HG03457 (cell line): ENCODE measurements at regions not wholly inside any gene's neighbourhood (a gene's known extent, or its start where the extent isn't known, plus 50 kb on each side); places are given as distances from the start of the nearest gene placed in this dataset.

Experiments used
- ATAC-seq: cut with Tn5 transposase; IDR thresholded peaks from one replicate; pipeline ENCODE4 v1.9.1; 2021; ENCODE audit warnings: moderate number of reproducible peaks; ENCODE audit not compliant: unreplicated experiment

DNA sequence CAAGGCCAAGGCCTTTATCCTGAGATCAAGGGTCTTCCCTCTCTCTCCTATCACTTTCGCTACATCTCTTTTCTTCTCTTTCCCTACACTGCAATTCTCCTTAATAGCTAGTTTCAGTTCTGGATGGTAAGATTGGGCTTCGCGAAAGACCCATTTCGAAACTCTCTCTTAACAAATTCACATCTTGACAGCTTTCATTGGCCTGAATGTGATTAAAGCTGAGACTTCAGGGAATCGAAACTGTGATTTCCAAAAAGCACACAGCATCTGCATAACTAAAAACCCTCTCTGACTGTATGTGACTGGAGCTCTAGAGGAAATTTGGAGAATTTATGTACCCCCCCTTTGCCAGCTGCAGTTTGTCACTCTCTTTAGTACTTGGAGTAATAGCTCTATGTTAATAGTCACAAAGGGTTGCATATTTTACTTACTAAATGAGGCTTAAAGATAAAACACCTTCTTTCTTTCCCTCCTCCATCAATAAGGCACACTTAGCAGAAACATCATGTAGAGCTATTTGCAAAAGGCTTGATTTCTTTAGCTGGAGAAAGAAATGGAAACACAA lies 105.3 kb upstream of the FAM20A start:
- ATAC-seq = no peak

DNA sequence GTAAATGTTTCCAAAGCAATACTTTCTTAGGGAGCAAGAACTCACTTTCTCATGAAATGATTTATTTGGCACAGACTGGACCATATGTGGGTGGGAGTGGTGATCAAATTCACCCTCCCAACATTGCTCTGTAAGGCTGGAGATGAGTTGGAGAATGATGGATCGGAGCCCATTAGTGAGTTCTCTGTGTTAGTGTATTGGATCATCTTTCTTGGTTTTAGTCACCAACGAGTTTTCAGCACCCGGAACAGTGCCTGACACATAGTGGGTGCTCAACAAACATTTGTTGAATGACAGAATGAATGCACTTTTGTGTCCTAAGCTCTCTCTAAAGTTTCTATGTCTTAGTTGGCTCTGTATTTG lies 104.5 kb upstream of the FAM20A start:
- ATAC-seq = no peak

DNA sequence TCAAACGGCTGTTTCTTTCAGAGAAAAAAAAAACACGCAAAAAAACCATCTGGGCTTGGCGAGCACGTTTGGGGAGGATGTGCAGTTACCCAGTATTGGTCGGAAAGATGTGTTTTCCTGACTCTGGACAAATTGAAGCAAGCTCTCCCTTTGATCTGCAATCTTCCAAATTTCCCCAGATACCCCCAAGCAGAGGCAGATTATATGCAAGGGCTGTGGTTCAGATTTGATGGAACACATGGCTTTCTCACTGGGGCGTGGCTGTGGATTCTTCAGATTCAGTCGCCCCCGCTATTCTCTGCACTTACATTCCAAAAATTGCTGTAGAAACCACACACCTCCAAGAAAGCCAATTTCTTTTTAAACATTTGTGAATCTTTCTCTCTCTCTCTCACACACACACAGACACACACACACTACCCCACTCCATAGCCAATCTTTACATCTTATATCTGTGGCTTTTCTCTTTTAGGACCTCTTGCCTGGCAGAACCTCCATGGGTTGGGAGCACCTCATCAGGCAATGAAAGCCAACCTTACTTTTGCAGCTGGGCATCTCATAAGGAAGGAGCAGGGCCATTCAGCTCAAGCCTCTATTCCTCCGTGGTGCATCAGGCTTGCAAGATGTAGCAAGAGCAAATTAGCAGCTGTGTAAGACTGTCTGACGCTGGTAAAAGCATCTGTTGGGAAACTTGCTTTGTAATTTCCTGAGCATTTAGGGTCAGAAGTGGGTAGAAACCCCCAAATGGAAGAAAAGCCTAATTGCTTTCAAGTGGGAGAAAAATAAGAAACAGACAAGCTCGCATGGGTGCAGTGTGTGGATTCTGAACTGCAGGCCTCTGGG lies 103.9 kb upstream of the FAM20A start:
- no peak for ATAC-seq

DNA sequence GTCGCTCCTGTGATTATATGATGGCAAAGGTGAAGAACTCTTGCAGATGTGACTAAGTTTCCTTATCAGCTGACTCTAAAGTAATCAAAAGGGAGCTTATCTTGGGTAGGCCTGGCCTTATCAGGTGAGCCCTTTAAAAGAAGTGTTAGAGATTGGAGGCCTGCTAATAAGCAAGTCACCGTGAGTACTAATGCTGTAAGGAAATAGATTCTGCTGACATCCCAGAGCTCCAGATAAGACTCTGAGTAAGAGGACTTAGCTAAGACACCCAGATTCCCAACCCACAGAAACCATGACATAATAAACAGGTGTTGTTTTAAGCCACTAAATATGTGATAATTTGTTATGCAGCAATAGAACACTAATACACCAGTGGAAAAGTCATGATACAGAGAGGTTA lies 99.9 kb upstream of the FAM20A start:
- ATAC-seq = no peak

DNA sequence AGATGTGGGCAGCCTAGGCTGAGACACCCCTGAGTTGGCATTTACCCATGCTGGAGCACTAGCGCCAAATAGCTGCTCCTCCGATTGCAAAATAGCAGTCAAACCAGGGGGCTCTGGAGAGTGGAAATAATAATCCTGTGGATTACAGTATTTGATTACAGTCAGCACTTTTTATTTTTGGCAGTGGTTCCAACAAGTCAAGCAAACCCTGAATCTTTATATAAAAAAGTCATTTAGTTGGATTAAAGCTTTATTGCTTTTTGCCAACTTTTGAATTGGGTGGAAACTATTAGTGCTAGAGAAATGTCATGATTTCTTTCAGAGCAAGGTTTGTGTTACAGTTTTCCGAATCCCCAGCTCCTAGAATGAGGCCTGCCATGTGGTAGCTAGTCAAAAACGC lies 99.3 kb upstream of the FAM20A start:
- no peak for ATAC-seq

DNA sequence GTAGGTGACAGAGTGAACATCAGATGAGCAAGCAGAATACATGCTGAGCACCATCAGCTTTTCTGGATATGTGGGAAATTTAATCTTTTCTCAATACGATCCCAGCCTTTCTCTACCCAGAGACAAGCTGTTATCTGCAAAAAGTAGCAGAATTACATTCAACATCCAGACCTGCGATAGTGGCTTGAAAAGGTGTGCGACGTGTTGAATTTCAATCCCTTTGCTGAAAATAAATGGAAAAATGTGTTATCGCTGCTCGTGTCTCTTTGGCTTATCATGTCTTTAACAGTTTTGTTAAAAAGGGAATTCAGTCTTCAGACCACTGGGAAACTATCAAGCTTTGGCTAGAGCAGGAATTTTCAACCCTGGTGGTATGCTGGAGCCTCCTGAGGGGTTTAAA lies 98.8 kb upstream of the FAM20A start:
- no peak for ATAC-seq

DNA sequence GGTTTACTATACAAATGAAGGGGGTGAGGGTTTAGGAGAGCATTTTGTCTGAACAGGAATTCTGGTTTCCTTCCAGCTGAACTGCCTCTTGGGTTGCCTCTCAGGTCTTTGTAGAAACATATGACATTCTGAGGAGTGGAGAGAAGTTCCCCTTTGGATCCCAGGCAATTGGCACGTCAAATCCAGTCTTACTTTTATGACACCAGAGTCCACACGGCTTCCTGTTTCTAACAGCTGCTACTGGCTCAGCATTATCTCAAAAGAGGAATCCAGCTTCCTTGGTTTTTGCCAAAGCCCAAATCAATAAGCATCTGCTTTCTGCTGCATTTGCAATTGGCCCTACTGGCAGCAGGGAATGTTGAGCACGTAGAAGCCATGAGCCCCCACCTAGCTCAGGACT lies 97.6 kb upstream of the FAM20A start:
- ATAC-seq = no peak

DNA sequence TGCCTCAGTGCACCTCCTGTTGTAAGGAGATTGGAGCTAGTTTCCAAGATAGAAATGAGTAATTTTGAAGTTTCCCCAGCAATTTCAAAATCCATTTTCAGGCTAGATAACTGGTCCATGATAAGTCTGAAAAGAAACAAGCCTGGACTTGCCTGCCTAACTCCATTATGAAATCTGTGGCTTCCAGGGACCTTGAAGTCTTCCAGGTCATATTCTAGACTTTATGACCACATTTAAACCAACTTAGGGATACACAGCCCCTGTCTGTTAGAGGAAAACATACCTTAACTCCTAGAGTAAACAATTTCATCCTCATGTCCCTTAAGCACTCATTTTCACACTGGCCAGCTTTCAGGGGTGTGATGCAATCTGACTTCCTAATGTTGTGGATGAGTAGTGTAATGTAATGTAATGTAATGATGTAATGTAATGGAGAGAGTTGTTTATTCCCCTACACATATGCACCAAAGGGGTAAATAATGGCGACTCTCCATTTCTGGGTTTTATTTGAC lies 96.7 kb upstream of the FAM20A start:
- no peak for ATAC-seq

DNA sequence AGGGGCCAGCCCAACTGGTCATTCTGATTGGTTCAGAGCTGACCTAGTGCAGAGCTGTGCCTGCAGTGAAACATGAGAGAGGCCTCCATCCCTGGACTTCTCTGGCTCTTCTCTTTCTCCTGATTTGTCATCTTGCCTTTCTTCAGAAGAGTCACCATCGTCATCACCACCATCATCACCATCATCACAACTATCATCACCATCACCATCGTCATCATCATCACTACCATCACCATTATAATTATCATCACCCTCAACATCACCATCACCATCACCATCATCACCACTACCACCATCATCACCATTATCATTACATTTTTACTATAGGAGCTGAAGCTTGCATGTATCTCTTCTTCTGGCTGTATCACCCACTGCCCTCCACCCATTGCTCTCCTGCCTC lies 94.5 kb upstream of the FAM20A start:
- ATAC-seq = no peak

DNA sequence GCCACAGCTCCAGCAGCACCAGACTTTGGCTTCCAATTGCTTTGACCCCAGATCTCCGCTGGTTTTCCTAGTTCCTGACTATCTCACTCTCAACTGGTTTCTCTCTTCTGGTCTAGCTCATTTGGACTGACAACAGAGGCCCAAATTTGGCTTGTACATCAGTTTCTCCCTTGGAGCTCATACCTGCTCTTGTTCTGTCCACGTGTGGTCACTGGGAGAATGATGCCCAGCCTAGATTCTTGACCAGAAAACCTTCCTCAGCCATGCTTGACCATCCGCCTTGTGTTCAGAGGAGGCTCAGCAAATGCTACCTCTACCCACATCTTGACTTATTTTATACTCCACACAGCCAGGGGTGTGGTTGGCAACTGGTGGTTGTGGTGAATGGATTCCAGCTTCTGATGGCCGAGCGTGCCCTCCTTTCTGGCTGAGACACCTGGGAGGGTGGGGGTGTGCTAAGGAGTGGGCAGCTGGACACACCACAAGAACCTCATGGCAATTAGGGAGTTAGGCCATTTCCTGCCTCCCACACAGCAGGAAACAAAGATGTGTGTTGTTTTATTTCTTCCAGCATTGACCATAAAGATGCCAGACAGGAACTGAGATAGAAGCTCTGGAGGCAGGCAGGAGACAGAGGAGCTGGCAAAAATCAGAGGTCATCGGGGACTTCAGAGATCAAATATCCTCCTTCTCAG lies 93.8 kb upstream of the FAM20A start:
- ATAC-seq = no peak

DNA sequence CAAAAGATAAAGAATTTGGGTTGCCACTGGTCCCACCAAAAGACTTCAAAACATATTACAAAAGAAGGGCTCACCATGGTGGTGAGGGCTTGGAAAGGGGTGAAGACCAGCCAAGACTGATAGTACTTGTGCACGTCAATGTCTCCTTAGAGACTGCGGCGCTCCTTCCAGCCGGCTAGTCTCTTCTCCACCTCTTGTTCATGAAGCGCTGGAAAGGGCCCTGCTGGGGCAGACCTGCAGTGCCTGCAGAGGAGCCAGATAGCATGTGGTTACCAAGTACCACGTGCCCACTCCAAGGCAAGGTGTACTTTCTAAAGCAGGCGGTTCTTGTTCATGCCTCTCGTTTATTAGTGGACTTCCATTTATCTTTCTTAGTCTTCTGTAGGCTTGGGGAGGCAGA lies 92.7 kb upstream of the FAM20A start:
- no peak for ATAC-seq

DNA sequence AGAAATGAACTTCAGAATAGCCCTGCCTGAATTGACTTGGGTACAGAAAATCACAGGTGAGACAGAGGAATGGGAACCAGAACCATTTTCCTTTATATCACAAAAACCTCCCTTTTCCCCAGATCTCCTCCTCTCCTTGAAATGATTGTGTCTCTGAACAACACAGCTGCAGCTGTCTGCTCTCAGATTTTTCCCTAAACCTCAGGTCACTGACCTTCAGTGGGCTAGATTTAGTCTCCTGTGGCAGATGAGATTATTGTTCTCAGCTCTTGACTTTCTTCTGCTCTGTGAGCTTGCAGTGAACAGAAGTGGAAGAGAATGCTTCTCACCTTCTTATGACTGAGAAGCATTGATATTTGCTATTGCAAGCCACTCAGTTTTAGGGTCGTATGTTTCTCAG lies 92.3 kb upstream of the FAM20A start:
- ATAC-seq = no peak

DNA sequence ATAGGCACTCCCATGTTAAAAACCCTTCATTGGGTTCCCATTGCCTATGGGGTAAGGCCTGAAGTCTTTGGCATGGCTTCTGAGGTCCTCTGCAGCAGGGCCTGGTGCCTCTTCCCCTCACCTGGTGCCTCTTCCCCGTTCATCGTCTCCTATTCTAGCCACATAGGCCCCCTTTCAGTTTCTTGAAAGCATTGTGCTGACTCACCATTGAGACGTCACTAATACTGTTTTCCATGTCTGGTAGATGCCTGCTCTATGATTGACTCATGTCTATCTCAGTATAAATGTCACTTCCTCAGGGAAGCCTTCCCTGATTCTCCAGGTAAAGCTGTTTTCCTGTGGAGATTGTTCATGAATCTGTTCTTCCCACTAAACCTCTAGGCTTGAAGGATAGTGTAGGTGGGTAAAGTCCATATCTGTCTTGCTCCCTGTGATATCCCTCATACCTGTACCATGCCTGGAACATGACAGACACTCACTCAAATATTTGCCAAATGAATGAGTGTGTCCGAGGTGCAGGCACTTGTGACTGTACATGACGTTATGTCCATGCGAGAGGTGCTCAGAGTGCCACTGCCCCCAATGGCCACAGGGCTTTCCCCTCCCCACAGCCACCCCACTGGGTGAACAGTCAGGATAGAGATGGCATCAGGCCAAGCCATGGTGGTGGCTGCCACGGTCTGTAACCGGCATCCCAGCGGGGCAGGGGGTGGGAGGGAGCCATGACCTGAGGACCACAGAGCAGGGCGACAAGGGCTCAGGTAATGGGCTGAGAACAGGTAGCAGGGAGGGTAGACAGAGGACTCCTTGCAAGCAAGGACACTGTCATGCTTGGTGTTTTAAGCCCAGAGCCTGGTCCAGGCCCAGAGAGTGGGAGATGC lies 85.2 kb upstream of the FAM20A start:
- ATAC-seq = no peak

DNA sequence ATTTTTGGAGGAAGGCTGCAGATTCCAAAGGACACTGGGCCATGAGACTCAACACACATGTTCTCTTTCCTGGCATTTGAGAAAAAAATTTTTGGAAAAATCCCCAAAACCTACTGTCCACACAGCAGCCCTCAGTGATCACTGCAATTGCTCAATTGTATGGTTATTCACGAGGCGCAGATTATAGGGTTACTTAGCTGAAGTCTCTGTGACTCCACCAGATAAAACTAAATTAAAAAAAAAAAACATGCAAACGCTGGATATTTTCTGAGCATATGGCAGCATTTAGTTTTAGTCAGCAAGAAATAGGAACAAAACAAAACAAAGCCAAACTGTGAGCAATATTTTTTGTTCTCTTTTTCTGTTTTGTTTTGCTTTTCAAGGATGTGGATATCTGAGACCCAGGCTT lies 83.8 kb upstream of the FAM20A start:
- no peak for ATAC-seq

DNA sequence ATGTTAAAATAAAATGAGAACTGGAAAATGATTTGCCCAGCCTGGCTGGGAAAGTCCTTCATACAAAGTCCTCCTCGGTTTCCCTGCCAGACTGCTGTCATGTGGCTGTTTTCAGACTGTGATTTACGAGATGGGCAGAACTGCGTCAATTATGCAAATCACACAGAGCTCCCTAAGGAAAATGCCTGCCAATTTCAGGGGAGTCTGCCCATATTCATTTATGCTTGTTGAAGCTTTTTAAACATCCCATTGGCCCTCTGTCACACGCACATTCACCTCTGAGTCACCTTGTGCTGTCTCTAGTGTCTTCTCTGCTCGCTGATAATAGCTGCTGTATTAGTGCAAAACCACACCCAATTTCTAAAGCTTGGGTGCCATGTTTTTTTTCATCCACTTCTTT lies 81.7 kb upstream of the FAM20A start:
- ATAC-seq = no peak

DNA sequence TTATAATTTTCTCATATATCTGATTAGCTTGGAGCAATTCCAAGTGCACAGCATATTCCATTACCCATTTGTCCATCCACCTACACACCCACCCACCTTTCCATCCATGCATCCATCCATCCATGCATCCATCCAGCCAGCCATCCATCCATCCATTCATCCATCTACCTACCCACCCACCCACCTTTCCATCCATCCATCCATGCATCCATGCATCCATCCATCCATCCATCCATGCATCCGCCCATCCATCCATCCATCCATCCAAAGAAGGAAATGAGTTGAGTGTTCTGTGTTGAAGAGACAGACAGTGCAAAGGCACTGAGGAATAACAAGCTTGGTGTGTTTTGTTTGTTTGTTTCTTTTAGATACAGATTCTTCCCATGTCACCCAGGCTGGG lies 78.7 kb upstream of the FAM20A start:
- ATAC-seq = no peak

DNA sequence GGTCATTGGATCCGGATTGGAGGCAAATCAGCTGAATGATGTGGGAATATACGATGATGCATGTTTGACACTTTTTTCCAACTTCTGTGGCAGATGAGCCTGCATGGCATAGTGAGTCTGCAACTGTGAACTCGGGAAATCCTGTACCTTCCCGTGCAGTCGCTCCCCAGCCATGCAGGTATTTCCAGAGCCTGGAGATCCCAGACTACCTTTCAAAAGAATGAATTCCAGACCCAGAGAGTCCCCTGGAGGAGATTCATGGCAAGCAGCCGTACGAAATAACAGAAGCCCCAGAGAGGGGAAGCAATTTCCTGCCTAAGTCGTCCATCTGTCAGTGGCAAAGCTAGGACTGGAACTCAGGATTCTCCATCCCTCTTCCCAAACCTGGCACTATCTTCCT lies 75.7 kb upstream of the FAM20A start:
- no peak for ATAC-seq

DNA sequence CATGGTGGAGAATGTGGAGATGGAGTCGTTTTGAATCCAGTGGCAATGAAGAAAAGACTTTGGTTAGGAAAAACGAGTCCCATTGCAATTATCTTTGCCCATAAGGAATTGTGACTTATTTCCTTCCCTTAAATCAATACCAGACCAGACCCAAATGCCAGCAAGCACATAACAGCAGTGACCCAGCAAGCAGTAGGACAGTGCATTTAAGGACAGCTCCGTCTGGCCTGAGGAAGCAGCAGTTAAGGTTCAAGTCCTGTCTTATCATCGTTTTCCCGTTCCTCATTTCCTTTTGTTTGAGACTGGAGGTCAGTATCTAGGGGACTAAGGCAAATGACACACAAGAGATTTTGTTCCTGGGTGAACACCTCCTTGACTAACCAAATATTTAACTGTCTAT lies 74.6 kb upstream of the FAM20A start:
- ATAC-seq = no peak

DNA sequence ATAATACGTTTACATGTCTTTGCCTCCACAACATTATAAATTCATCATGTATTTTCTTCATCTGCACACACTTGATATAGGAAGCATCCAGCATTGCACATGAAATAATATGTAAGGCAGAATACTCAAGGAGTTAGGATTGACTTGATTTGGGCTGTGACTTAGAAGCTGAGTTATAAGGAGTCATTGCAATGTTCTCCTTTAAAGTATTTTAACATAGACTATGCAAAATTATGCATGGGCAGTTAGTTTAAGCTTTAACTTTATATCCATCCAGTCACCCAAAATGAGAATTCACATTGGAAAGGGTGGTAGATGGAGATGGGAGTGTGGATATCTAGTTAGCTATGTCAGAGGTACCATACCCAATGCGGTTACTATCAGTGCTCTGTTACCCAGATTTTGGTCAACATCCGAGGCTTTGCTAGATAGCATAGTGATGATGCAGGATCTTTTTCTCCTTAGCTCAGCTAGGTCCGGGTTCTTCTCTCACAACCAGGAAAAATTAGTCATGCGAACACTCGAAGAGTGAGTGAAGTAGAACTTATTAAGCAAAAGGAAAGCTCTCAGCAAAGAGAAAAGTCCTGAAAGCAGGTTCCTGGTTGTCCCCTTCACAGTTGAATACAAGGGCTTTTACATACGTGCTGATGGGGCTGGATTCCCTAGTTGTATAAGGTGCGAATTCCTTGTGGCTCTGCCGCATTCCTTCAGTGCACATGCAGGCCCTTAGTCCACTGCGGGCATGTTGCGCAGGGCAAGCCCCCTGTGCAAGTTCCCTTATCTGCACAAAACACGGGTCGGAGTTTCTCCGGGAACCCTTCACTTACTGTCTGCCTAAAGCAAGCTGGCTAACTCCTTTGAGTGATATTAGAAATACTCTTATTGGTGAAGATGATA lies 73.1 kb upstream of the FAM20A start:
- no peak for ATAC-seq
